ENCODE measurements at regions not wholly inside any gene's neighbourhood (a gene's known extent, or its start where the extent isn't known, plus 50 kb on each side); places are given as distances from the start of the nearest gene placed in this dataset.

- no peak for TF ChIP-seq ZNF70 (CRISPR knock-in tag; IDR thresholded peaks at IDR 0.05)
- TF ChIP-seq TOX (CRISPR knock-in tag; IDR thresholded peaks at IDR 0.05; ENCODE audit: borderline replicate concordance): no peak
- TF ChIP-seq CSDC2 (CRISPR knock-in tag; IDR thresholded peaks at IDR 0.05): no peak
- no peak for TF ChIP-seq SNAI2 (CRISPR knock-in tag; IDR thresholded peaks at IDR 0.05)
- no peak for TF ChIP-seq ZNF565 (CRISPR knock-in tag; conservative IDR thresholded peaks at IDR 0.05; ENCODE audit: low read depth)
- TF ChIP-seq PATZ1 (CRISPR knock-in tag; IDR thresholded peaks at IDR 0.05; ENCODE audit: borderline replicate concordance): no peak
- no peak for TF ChIP-seq OSR1 (CRISPR knock-in tag; IDR thresholded peaks at IDR 0.05)
- TF ChIP-seq CREB5 (CRISPR knock-in tag; IDR thresholded peaks at IDR 0.05; ENCODE audit: low read depth): no peak
- TF ChIP-seq, protein P1, sequence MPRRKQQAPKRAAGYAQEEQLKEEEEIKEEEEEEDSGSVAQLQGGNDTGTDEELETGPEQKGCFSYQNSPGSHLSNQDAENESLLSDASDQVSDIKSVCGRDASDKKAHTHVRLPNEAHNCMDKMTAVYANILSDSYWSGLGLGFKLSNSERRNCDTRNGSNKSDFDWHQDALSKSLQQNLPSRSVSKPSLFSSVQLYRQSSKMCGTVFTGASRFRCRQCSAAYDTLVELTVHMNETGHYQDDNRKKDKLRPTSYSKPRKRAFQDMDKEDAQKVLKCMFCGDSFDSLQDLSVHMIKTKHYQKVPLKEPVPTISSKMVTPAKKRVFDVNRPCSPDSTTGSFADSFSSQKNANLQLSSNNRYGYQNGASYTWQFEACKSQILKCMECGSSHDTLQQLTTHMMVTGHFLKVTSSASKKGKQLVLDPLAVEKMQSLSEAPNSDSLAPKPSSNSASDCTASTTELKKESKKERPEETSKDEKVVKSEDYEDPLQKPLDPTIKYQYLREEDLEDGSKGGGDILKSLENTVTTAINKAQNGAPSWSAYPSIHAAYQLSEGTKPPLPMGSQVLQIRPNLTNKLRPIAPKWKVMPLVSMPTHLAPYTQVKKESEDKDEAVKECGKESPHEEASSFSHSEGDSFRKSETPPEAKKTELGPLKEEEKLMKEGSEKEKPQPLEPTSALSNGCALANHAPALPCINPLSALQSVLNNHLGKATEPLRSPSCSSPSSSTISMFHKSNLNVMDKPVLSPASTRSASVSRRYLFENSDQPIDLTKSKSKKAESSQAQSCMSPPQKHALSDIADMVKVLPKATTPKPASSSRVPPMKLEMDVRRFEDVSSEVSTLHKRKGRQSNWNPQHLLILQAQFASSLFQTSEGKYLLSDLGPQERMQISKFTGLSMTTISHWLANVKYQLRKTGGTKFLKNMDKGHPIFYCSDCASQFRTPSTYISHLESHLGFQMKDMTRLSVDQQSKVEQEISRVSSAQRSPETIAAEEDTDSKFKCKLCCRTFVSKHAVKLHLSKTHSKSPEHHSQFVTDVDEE (CRISPR knock-in tag; IDR thresholded peaks at IDR 0.05): no peak
- no peak for TF ChIP-seq RARB (CRISPR knock-in tag; IDR thresholded peaks at IDR 0.05)
- no peak for TF ChIP-seq ARNTL (CRISPR knock-in tag; IDR thresholded peaks at IDR 0.05; ENCODE audit: borderline replicate concordance, low read depth)
- TF ChIP-seq ZNF8 (CRISPR knock-in tag; IDR thresholded peaks at IDR 0.05): no peak
These were observed 1087.1 kb upstream of the POT1 start for GRCh38 chr7:126016722-126017121.
